GM23338 (cell line): ENCODE measurements at regions not wholly inside any gene's neighbourhood (a gene's known extent, or its start where the extent isn't known, plus 50 kb on each side); places are given as distances from the start of the nearest gene placed in this dataset.

Experiments
- ATAC-seq: fragments of 200-7000 bp; cut with Tn5 transposase; 3 replicates; pipeline ENCODE4 v1.9.1; 2020
- DNase-seq: peaks from one replicate; pipeline ENCODE4 v3.0.0-alpha.2; 2015; ENCODE audit warnings: low spot score
- H2AFZ ChIP-seq: fragments of 200-600 bp; sonication (generic); 2 replicates; pipeline ENCODE4 v1.8.0; 2016; ENCODE audit warnings: antibody characterized with exemption, mild to moderate bottlenecking, moderate library complexity
- H3F3A ChIP-seq: fragments of 200-600 bp; sonication (generic); replicated peaks from 2 replicates; pipeline ENCODE4 v1.8.0; 2017; ENCODE audit warnings: antibody characterized with exemption, mixed run types, low read depth
- H3K27ac ChIP-seq: fragments of 200-600 bp; sonication (generic); 2 replicates; pipeline ENCODE4 v1.6.1; 2016; ENCODE audit warnings: low read depth
- H3K27me3 ChIP-seq: fragments of 200-600 bp; sonication (generic); 2 replicates; pipeline ENCODE4 v1.8.0; 2016; ENCODE audit warnings: mild to moderate bottlenecking, mixed run types, moderate library complexity; ENCODE audit not compliant: insufficient read depth
- H3K36me3 ChIP-seq: fragments of 200-600 bp; sonication (generic); 2 replicates; pipeline ENCODE4 v1.8.0; 2016; ENCODE audit warnings: mild to moderate bottlenecking; ENCODE audit not compliant: insufficient read depth
- H3K4me1 ChIP-seq: fragments of 200-600 bp; sonication (generic); 2 replicates; pipeline ENCODE4 v1.8.0; 2016; ENCODE audit warnings: mild to moderate bottlenecking, moderate library complexity; ENCODE audit not compliant: insufficient read depth
- H3K4me2 ChIP-seq: fragments of 200-600 bp; sonication (generic); 2 replicates; pipeline ENCODE4 v1.7.1; 2017; ENCODE audit warnings: mixed run types
- H3K4me3 ChIP-seq: fragments of 200-600 bp; sonication (generic); 2 replicates; pipeline ENCODE4 v1.6.1; 2016; ENCODE audit warnings: mixed run types
- H3K79me2 ChIP-seq: fragments of 200-600 bp; sonication (generic); replicated peaks from 2 replicates; pipeline ENCODE4 v1.8.0; 2017; ENCODE audit warnings: mild to moderate bottlenecking; ENCODE audit not compliant: insufficient read depth
- H3K9me2 ChIP-seq: fragments of 200-600 bp; sonication (generic); 2 replicates; pipeline ENCODE4 v1.8.0; 2017; ENCODE audit not compliant: insufficient read depth
- H4K20me1 ChIP-seq: fragments of 200-600 bp; sonication (generic); replicated peaks from 2 replicates; pipeline ENCODE4 v1.8.0; 2017; ENCODE audit warnings: mild to moderate bottlenecking; ENCODE audit not compliant: insufficient read depth
- H3K27ac Mint-ChIP-seq: 2 replicates; pipeline ENCODE4 v1.8.0; 2020; ENCODE audit warnings: inconsistent platforms, mild to moderate bottlenecking, moderate library complexity, mixed read lengths
- H3K27me3 Mint-ChIP-seq: 3 replicates; pipeline ENCODE4 v1.8.0; 2022; ENCODE audit warnings: low read depth, mild to moderate bottlenecking, moderate library complexity, mixed read lengths, inconsistent platforms; ENCODE audit not compliant: insufficient read depth, poor library complexity
- H3K36me3 Mint-ChIP-seq: 3 replicates; pipeline ENCODE4 v1.8.0; 2021; ENCODE audit warnings: low read depth, mild to moderate bottlenecking, inconsistent platforms, moderate library complexity, mixed read lengths
- H3K4me1 Mint-ChIP-seq: 3 replicates; pipeline ENCODE4 v1.8.0; 2020; ENCODE audit warnings: mild to moderate bottlenecking, inconsistent platforms, mixed read lengths
- H3K4me3 Mint-ChIP-seq: 3 replicates; pipeline ENCODE4 v1.8.0; 2021; ENCODE audit warnings: moderate library complexity, mild to moderate bottlenecking, inconsistent platforms, mixed read lengths
- H3K9me3 Mint-ChIP-seq: 3 replicates; pipeline ENCODE4 v1.8.0; 2020; ENCODE audit warnings: moderate library complexity, mild to moderate bottlenecking, inconsistent platforms, mixed read lengths
- CREB1 ChIP-seq: fragments of 250-450 bp; sonication (Bioruptor Pico); IDR thresholded peaks from 2 replicates; pipeline ENCODE4 v1.5.0; 2020; ENCODE audit warnings: low read depth, mild to moderate bottlenecking, moderate library complexity
- CTCF ChIP-seq, 2 experiments: fragments of 200-600 bp in 1 of 2; sonication (generic) in 1 of 2; conservative IDR thresholded peaks; 2 replicates each; pipeline versions ENCODE4 v1.5.1 to v1.6.1; 2016 to 2017; ENCODE audit warnings: antibody characterized with exemption in 2 of 2, low read depth in 2 of 2, mild to moderate bottlenecking in 2 of 2, moderate library complexity in 1 of 2
- ETS1 ChIP-seq: IDR thresholded peaks from 2 replicates; pipeline ENCODE4 v1.6.1; 2016; ENCODE audit warnings: antibody characterized with exemption
- EZH2 ChIP-seq: fragments of 200-600 bp; sonication (generic); IDR thresholded peaks from one replicate; pipeline ENCODE4 v1.8.0; 2017; ENCODE audit warnings: antibody characterized with exemption, mild to moderate bottlenecking, low read depth; ENCODE audit not compliant: unreplicated experiment
- EZH2phosphoT487 ChIP-seq: fragments of 200-600 bp; sonication (generic); IDR thresholded peaks from one replicate; pipeline ENCODE4 v1.8.1; 2018; ENCODE audit warnings: antibody characterized with exemption; ENCODE audit not compliant: unreplicated experiment
- JUNB ChIP-seq: IDR thresholded peaks from one replicate; pipeline ENCODE4 v1.6.1; 2016; ENCODE audit warnings: antibody characterized with exemption; ENCODE audit not compliant: unreplicated experiment
- NANOG ChIP-seq: IDR thresholded peaks from 2 replicates; pipeline ENCODE4 v1.6.1; 2016; ENCODE audit warnings: antibody characterized with exemption, borderline replicate concordance
- POLR2AphosphoS5 ChIP-seq: IDR thresholded peaks from 2 replicates; pipeline ENCODE4 v1.6.1; 2016; ENCODE audit warnings: antibody characterized with exemption, low read depth
- REST ChIP-seq: IDR thresholded peaks from one replicate; pipeline ENCODE4 v1.6.1; 2018; ENCODE audit warnings: antibody characterized with exemption; ENCODE audit not compliant: unreplicated experiment
- STAT1 ChIP-seq: IDR thresholded peaks from one replicate; pipeline ENCODE4 v1.6.1; 2016; ENCODE audit warnings: antibody characterized with exemption; ENCODE audit not compliant: unreplicated experiment
- ZNF114 ChIP-seq: fragments of 250-450 bp; sonication (Bioruptor Pico); IDR thresholded peaks from 2 replicates; pipeline ENCODE4 v1.5.0; 2020; ENCODE audit warnings: mild to moderate bottlenecking, moderate library complexity
- ZNF331 ChIP-seq: fragments of 250-450 bp; sonication (Bioruptor Pico); IDR thresholded peaks from 2 replicates; pipeline ENCODE4 v1.5.0; 2020; ENCODE audit warnings: low read depth, mild to moderate bottlenecking, moderate library complexity
- ZNF462 ChIP-seq: fragments of 250-450 bp; sonication (Bioruptor Pico); IDR thresholded peaks from 2 replicates; pipeline ENCODE4 v1.5.0; 2020; ENCODE audit warnings: mild to moderate bottlenecking, moderate library complexity

GRCh38 chr13:79258489-79258888 lies 147.6 kb downstream of the RBM26 start:
- H3K4me2 ChIP-seq, result no peak overlapping the region
- H3K79me2 ChIP-seq, result no peaks in the 10 kb centered on the region
- H3K4me3 ChIP-seq, result no peak overlapping the region
- H3K27me3 Mint-ChIP-seq, result no peaks in the 10 kb centered on the region
- no peaks in the 10 kb centered on the region for H3K36me3 ChIP-seq
- H3K4me1 Mint-ChIP-seq, result peaks cover 7% of the 10 kb centered on the region
- TF ChIP-seq NANOG (no peak), ETS1 (no peak), JUNB (no peak), POLR2AphosphoS5 (no peak), REST (no peak), ZNF114 (CRISPR knock-in tag) (no peak), CREB1 (no peak), STAT1 (no peak), CTCF (conservative IDR thresholded peaks at IDR 0.05; ENCODE audit: low read depth in 2 of 2) (no peak), EZH2 (no peak), EZH2phosphoT487 (no peak), ZNF331 (CRISPR knock-in tag) (no peak), ZNF462 (CRISPR knock-in tag) (no peak)
- no peaks in the 10 kb centered on the region for H3K27me3 ChIP-seq
- peak overlapping the region; percentile 21; the same call in 1 of the 2 replicates for H3K27ac ChIP-seq
- H4K20me1 ChIP-seq, result no peaks in the 10 kb centered on the region
- DNase-seq, result no peak
- peak overlapping the region; percentile 52; the same call in 1 of the 2 replicates for H2AFZ ChIP-seq
- 0 out of 2 replicates have a peak, but pooled peaks cover 3% of the 10 kb centered on the region for H3K9me2 ChIP-seq
- no peak for ATAC-seq
- H3K36me3 Mint-ChIP-seq, result no peaks in the 10 kb centered on the region
- H3K4me3 Mint-ChIP-seq, result no peak overlapping the region
- H3K4me1 ChIP-seq, result peaks cover 4% of the 10 kb centered on the region; the same call in 1 of the 2 replicates
- no peaks in the 10 kb centered on the region for H3F3A ChIP-seq
- H3K27ac Mint-ChIP-seq, result peak overlapping the region; percentile 49; the same call in 1 of the 2 replicates
- no peaks in the 10 kb centered on the region; the same call in 2 of the 3 replicates for H3K9me3 Mint-ChIP-seq
